Suprapubic skin (tissue), 4 donors: ENCODE measurements at regions not wholly inside any gene's neighbourhood (a gene's known extent, or its start where the extent isn't known, plus 50 kb on each side); places are given as distances from the start of the nearest gene placed in this dataset.

Experiments
- DNase-seq, 2 donors: peaks; one replicate each; pipeline ENCODE4 v3.0.0-alpha.2; 2019; ENCODE audit warnings: low spot score in 2 of 2
- H3K27ac ChIP-seq: fragments of 200-600 bp; sonication (generic); one replicate; pipeline ENCODE4 v1.5.1; 2019
- H3K27me3 ChIP-seq: fragments of 200-600 bp; sonication (generic); one replicate; pipeline ENCODE4 v1.5.1; 2019
- H3K36me3 ChIP-seq: fragments of 200-600 bp; sonication (generic); one replicate; pipeline ENCODE4 v1.5.1; 2019
- H3K4me1 ChIP-seq: fragments of 200-600 bp; sonication (generic); one replicate; pipeline ENCODE4 v1.5.1; 2019
- H3K4me3 ChIP-seq: fragments of 200-600 bp; sonication (generic); one replicate; pipeline ENCODE4 v1.5.1; 2019; ENCODE audit warnings: mild to moderate bottlenecking
- H3K9me3 ChIP-seq: fragments of 200-600 bp; sonication (generic); one replicate; pipeline ENCODE4 v1.5.1; 2019
- EP300 ChIP-seq: sonication (generic); formaldehyde crosslinking; IDR thresholded peaks from one replicate; pipeline ENCODE4 v1.6.1; 2017; ENCODE audit warnings: antibody characterized with exemption
- POLR2A ChIP-seq, 2 donors: fragments of 450-650 bp; IDR thresholded peaks; one replicate each; pipeline ENCODE4 v1.6.1; 2017; ENCODE audit warnings: antibody characterized with exemption in 2 of 2, mild to moderate bottlenecking in 2 of 2, moderate library complexity in 2 of 2
- POLR2AphosphoS5 ChIP-seq, 3 donors: sonication (generic); formaldehyde crosslinking; IDR thresholded peaks; one replicate each; pipeline ENCODE4 v1.6.1; 2017; ENCODE audit warnings: antibody characterized with exemption in 3 of 3
- WGBS: methylation state at CpG from one replicate; pipeline ENCODE4 v1.1.5; 2018; 5-methylcytosine and 5-hydroxymethylcytosine counted together
- TF ChIP-seq, protein P1 (sequence below), 2 donors: fragments of 200-600 bp in 1 of 2; fragments of 450-650 bp in 1 of 2; sonication (generic) in 1 of 2; IDR thresholded peaks; one replicate each; pipeline ENCODE4 v1.5.1; 2016 to 2019; ENCODE audit warnings: antibody characterized with exemption in 2 of 2, mild to moderate bottlenecking in 1 of 2, moderate library complexity in 1 of 2

DNA sequence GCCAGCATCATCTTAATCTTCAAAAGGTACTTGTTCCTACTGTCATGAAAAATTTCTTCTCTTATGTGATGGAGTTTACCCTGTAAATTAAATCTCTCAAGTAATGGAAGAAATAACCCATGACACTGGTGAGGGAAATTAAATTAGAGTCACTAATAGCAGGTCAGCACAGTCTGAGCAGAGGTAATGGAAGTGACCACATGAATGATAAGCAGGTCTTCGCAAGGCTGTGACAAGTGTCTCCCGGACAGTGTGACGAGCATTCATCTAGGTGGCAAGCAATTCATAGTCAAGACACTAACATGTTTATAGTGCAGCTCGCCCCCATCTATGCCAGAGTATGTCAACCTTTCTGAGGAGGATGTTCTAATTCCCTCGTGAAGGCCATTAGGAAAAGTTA lies 249.2 kb downstream of the FRK start:
- Histone ChIP-seq H3K36me3 (no peaks in the 10 kb centered on the region), H3K4me1 (no peaks in the 10 kb centered on the region), H3K27ac (no peak overlapping the region), H3K9me3 (no peaks in the 10 kb centered on the region), H3K4me3 (no peak overlapping the region), H3K27me3 (no peaks in the 10 kb centered on the region)
- 80% methylated on average over 5 of the region's 5 CpGs for WGBS
- no peak for DNase-seq
- TF ChIP-seq, protein P1, sequence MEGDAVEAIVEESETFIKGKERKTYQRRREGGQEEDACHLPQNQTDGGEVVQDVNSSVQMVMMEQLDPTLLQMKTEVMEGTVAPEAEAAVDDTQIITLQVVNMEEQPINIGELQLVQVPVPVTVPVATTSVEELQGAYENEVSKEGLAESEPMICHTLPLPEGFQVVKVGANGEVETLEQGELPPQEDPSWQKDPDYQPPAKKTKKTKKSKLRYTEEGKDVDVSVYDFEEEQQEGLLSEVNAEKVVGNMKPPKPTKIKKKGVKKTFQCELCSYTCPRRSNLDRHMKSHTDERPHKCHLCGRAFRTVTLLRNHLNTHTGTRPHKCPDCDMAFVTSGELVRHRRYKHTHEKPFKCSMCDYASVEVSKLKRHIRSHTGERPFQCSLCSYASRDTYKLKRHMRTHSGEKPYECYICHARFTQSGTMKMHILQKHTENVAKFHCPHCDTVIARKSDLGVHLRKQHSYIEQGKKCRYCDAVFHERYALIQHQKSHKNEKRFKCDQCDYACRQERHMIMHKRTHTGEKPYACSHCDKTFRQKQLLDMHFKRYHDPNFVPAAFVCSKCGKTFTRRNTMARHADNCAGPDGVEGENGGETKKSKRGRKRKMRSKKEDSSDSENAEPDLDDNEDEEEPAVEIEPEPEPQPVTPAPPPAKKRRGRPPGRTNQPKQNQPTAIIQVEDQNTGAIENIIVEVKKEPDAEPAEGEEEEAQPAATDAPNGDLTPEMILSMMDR (IDR thresholded peaks at IDR 0.05) = no peak
- TF ChIP-seq EP300 (no peak), POLR2AphosphoS5 (IDR thresholded peaks at IDR 0.05) (no peak), POLR2A (IDR thresholded peaks at IDR 0.05) (no peak)

- DNase-seq = no peak
- WGBS = 26% methylated on average over 1 of the region's 1 CpG
- no peak for TF ChIP-seq POLR2A (IDR thresholded peaks at IDR 0.05)
- no peak for TF ChIP-seq EP300
These were observed 262.5 kb downstream of the FRK start for GRCh38 chr6:115798229-115798628.

DNA sequence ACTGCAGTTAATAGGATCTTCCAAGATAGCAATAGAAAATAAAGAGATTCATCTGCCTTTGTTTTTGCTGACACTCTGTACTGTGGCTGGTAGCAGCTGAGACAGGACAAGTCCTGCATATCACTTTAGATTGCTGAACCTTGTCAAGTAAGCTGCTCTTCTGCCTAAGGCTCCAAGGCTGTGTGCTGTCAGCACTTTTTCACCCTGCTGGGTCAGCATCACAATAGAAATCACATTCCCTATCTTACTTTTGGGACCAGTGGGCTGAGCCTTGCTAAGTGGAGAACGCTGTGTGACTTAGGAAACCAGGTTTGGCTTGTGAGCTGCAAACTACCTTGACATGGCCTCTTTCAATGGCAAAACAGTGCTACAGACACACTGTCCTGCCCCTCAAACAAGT lies 263.9 kb downstream of the FRK start:
- Histone ChIP-seq H3K36me3 (no peaks in the 10 kb centered on the region), H3K27ac (no peak overlapping the region), H3K27me3 (no peaks in the 10 kb centered on the region), H3K4me1 (no peaks in the 10 kb centered on the region), H3K4me3 (no peak overlapping the region), H3K9me3 (no peaks in the 10 kb centered on the region)
- no peak for DNase-seq
- TF ChIP-seq POLR2AphosphoS5 (IDR thresholded peaks at IDR 0.05) (no peak), EP300 (no peak), POLR2A (IDR thresholded peaks at IDR 0.05) (no peak)
- TF ChIP-seq, protein P1 (IDR thresholded peaks at IDR 0.05) = no peak
- 88% methylated on average over 1 of the region's 1 CpG for WGBS

More at GRCh38 chr6:115798229-115798628, 262.5 kb downstream of the FRK start:
- no peaks in the 10 kb centered on the region for H3K9me3 ChIP-seq
- H3K27ac ChIP-seq = no peak overlapping the region
- no peak overlapping the region for H3K4me3 ChIP-seq
- no peaks in the 10 kb centered on the region for H3K27me3 ChIP-seq
- H3K4me1 ChIP-seq = no peaks in the 10 kb centered on the region
- no peaks in the 10 kb centered on the region for H3K36me3 ChIP-seq

DNA sequence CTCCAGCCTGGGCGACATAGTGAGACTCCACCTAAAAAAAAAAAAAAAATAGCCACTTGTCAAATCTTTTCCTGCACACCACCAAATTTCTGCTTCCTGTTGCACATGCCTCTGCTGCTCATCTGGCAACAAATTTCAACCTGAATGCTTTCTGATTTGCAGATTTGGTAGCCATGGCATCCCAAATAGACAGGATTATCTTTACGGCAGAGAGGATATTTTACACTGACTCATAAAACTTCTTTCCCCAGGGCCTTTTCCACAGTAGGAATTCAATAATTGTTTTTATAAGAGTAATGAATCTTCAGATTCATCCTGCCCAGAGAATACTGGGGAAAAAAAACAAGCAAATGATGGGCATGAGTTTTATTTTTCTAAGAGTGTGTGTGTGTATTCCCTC lies 264.6 kb downstream of the FRK start:
- H3K36me3 ChIP-seq = no peaks in the 10 kb centered on the region
- H3K4me1 ChIP-seq = no peaks in the 10 kb centered on the region
- no peak for DNase-seq
- H3K9me3 ChIP-seq = no peaks in the 10 kb centered on the region
- WGBS = 44% methylated on average over 2 of the region's 2 CpGs
- H3K27ac ChIP-seq = no peak overlapping the region
- H3K4me3 ChIP-seq = no peak overlapping the region
- TF ChIP-seq POLR2AphosphoS5 (IDR thresholded peaks at IDR 0.05) = no peak
- no peak for TF ChIP-seq POLR2A (IDR thresholded peaks at IDR 0.05)
- TF ChIP-seq, protein P1 (IDR thresholded peaks at IDR 0.05) = no peak
- H3K27me3 ChIP-seq = no peaks in the 10 kb centered on the region

DNA sequence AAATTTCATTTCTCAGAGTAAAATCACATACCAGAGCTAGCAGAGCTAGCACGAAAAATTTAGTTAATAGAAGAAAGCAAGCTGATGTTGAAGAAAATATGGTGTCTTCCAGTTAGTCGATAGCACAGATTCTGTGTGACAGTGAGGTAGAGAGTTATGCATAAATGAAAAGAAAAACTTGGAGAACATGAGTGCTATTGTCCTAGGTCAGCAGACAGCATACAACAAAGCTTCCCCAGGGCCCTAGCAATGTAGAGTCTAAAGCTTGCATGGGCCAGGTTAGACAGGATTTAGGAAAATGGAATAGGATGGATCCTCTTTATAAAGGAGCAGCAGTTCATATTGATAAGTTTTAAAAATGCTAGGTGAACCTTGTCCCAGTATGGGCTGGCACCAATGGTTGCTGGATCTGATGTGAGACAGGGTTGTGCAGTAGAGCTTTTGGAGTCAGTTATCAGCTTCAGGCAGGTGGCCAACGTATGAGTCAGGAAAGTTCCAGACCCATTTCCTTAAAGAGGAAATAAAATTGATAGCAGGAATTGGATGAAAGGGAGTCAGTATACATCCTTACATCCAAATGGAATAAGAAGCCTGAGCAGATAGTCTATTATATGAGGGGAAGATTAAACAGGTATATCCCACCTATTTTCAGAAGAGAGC lies 277.2 kb downstream of the FRK start:
- H3K27ac ChIP-seq = no peak overlapping the region
- no peak for TF ChIP-seq EP300
- no peak for TF ChIP-seq POLR2AphosphoS5 (IDR thresholded peaks at IDR 0.05)
- TF ChIP-seq, protein P1 (IDR thresholded peaks at IDR 0.05) = no peak
- TF ChIP-seq POLR2A (IDR thresholded peaks at IDR 0.05) = no peak
- 58% methylated on average over 3 of the region's 3 CpGs for WGBS
- no peaks in the 10 kb centered on the region for H3K4me1 ChIP-seq
- H3K4me3 ChIP-seq = no peak overlapping the region
- no peak for DNase-seq
- H3K36me3 ChIP-seq = no peaks in the 10 kb centered on the region
- H3K9me3 ChIP-seq = no peaks in the 10 kb centered on the region
- H3K27me3 ChIP-seq = no peaks in the 10 kb centered on the region

GRCh38 chr6:115782612-115783011 lies 278.1 kb downstream of the FRK start:
- TF ChIP-seq POLR2AphosphoS5 (IDR thresholded peaks at IDR 0.05) = no peak
- TF ChIP-seq EP300 = no peak
- TF ChIP-seq, protein P1 (IDR thresholded peaks at IDR 0.05) = no peak
- no peak for TF ChIP-seq POLR2A (IDR thresholded peaks at IDR 0.05)

More at GRCh38 chr6:115782612-115783011, 278.1 kb downstream of the FRK start:
- no peaks in the 10 kb centered on the region for H3K4me1 ChIP-seq
- H3K9me3 ChIP-seq = no peaks in the 10 kb centered on the region
- 85% methylated on average over 3 of the region's 3 CpGs for WGBS
- no peak overlapping the region for H3K4me3 ChIP-seq
- no peak for DNase-seq
- H3K36me3 ChIP-seq = no peaks in the 10 kb centered on the region
- no peaks in the 10 kb centered on the region for H3K27me3 ChIP-seq
- H3K27ac ChIP-seq = no peak overlapping the region
